T-cell (primary cell): ENCODE measurements at regions not wholly inside any gene's neighbourhood (a gene's known extent, or its start where the extent isn't known, plus 50 kb on each side); places are given as distances from the start of the nearest gene placed in this dataset.

Experiments
- ATAC-seq, 4 experiments: fragments of 200-7000 bp in 3 of 4; fragments of 150-1000 bp in 1 of 4; cut with Tn5 transposase; replicated peaks in 1 of 4; 1 replicate in 3 of 4; 2 replicates in 1 of 4; pipeline ENCODE4 v1.10.0; 2021; ENCODE audit warnings: moderate library complexity in 3 of 4, mild to moderate bottlenecking in 2 of 4, moderate number of reproducible peaks in 1 of 4
- CTCF ChIA-PET, 2 donors: fragments of 300-600 bp; sonication (Branson Sonifier 250); formaldehyde crosslinking; loops; one replicate each; lab custom pipeline; 2022; ENCODE audit warnings: antibody characterized with exemption in 2 of 2; lab: Charles Lee
- POLR2A ChIA-PET, 2 donors: fragments of 300-600 bp; sonication (Branson Sonifier 250); formaldehyde crosslinking; loops; one replicate each; lab custom pipeline; 2022; ENCODE audit warnings: antibody characterized with exemption in 2 of 2; lab: Charles Lee
- DNase-seq, 35 experiments: peaks; one replicate each; pipeline versions ENCODE4 v3.0.0 to v3.0.0-alpha.2; 2013 to 2023
- H3K27ac ChIP-seq: one replicate; pipeline ENCODE4 v1.5.1; 2013; ENCODE audit warnings: low read length
- H3K27me3 ChIP-seq, 2 experiments: replicated peaks in 1 of 2; 1 replicate in 1 of 2; 2 replicates in 1 of 2; pipeline versions ENCODE4 v1.6.1 to v1.7.0; 2013; ENCODE audit warnings: low read length in 1 of 2, mixed read lengths in 1 of 2; ENCODE audit not compliant: control insufficient read depth in 2 of 2, insufficient read depth in 2 of 2; ENCODE audit errors: extremely low read depth in 1 of 2
- H3K36me3 ChIP-seq, 2 donors: 1 replicate in 1 of 2; 2 replicates in 1 of 2; pipeline versions ENCODE4 v1.6.1 to v1.7.0; 2013; ENCODE audit warnings: low read length in 1 of 2; ENCODE audit not compliant: control insufficient read depth in 2 of 2, insufficient read depth in 1 of 2; ENCODE audit errors: extremely low read depth in 1 of 2
- H3K4me1 ChIP-seq, 2 experiments: 1 replicate in 1 of 2; 2 replicates in 1 of 2; pipeline versions ENCODE4 v1.6.1 to v1.7.0; 2013; ENCODE audit warnings: low read length in 2 of 2, mixed read lengths in 1 of 2; ENCODE audit not compliant: insufficient read depth in 2 of 2, control insufficient read depth in 1 of 2; ENCODE audit errors: extremely low read depth in 1 of 2
- H3K4me3 ChIP-seq, 2 donors: 1 replicate in 1 of 2; 2 replicates in 1 of 2; pipeline versions ENCODE4 v1.5.1 to v1.7.0; 2013; ENCODE audit warnings: mild to moderate bottlenecking in 2 of 2, low read length in 1 of 2, moderate library complexity in 1 of 2; ENCODE audit not compliant: control insufficient read depth in 1 of 2; ENCODE audit errors: extremely low read depth in 1 of 2
- H3K9me3 ChIP-seq: 2 replicates; pipeline ENCODE4 v1.7.0; 2013
- H3K27ac Mint-ChIP-seq, 2 donors: one replicate each; pipeline ENCODE4 v1.8.0; 2020 to 2021; ENCODE audit warnings: mild to moderate bottlenecking in 2 of 2, mixed read lengths in 2 of 2
- H3K27me3 Mint-ChIP-seq, 2 donors: one replicate each; pipeline ENCODE4 v1.8.0; 2021 to 2022; ENCODE audit warnings: mixed read lengths in 2 of 2
- H3K36me3 Mint-ChIP-seq: one replicate; pipeline ENCODE4 v1.8.0; 2021; ENCODE audit warnings: mixed read lengths
- H3K4me1 Mint-ChIP-seq, 3 donors: one replicate each; pipeline ENCODE4 v1.8.0; 2020 to 2022; ENCODE audit warnings: mixed read lengths in 3 of 3, mild to moderate bottlenecking in 1 of 3
- H3K4me3 Mint-ChIP-seq, 3 donors: one replicate each; pipeline ENCODE4 v1.8.0; 2020 to 2022; ENCODE audit warnings: mild to moderate bottlenecking in 3 of 3, mixed read lengths in 3 of 3, moderate library complexity in 3 of 3
- H3K9me3 Mint-ChIP-seq, 3 donors: one replicate each; pipeline ENCODE4 v1.8.0; 2020 to 2022; ENCODE audit warnings: mixed read lengths in 3 of 3
- WGBS: methylation state at CpG from one replicate; pipeline ENCODE4 v1.1.5; 2013; ENCODE audit warnings: missing lambda C conversion rate; ENCODE audit not compliant: insufficient coverage; 5-methylcytosine and 5-hydroxymethylcytosine counted together

GRCh38 chr5:67488885-67489284, 292.3 kb upstream of the CD180 start:
- WGBS: 100% methylated on average over 2 of the region's 4 CpGs

DNA sequence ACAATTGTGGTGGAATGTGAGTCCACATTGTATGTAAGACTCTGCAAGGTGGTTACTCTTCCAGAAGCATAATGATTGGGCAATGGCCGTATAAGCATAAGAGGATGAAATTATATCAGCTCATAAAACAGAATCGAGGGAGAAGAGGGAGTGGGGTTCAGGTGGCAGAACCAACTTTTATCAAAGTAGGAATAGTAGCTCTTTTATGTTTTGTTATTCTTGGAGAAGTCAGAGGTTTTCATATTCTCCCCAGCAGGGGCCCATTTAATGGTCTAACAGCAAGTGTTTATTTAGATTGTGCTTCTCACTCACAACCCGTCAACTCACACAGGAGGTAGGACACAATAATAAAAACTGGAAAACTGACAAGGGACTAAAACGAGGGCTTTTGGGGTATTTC, 291.3 kb upstream of the CD180 start:
- Histone ChIP-seq H3K4me1 (no peaks in the 10 kb centered on the region), H3K27ac (no peak overlapping the region), H3K36me3 (no peaks in the 10 kb centered on the region), H3K4me3 (no peak overlapping the region), H3K9me3 (no peaks in the 10 kb centered on the region), H3K27me3 (no peaks in the 10 kb centered on the region)
- DNase-seq: no peak
- Mint-ChIP-seq H3K4me3 (no peak overlapping the region), H3K27ac (no peak overlapping the region), H3K4me1 (no peaks in the 10 kb centered on the region), H3K9me3 (no peaks in the 10 kb centered on the region), H3K36me3 (no peaks in the 10 kb centered on the region), H3K27me3 (peaks cover 0 to 3% of the 10 kb centered on the region in 2 donors)
- ChIA-PET POLR2A (interaction anchor here (0.5 to 0.8 kb wide), 3 partner anchors 19 to 137 kb away, joined by 3 to 7 read pairs (median 3); no protein-coding TSS in a partner anchor), CTCF (no interaction called here)
- no peak for ATAC-seq
- 80% methylated on average over 1 of the region's 4 CpGs for WGBS

More at GRCh38 chr5:67488885-67489284, 292.3 kb upstream of the CD180 start:
- Mint-ChIP-seq H3K9me3 (no peaks in the 10 kb centered on the region), H3K27ac (no peak overlapping the region), H3K27me3 (no peaks in the 10 kb centered on the region), H3K4me3 (no peak overlapping the region), H3K36me3 (no peaks in the 10 kb centered on the region), H3K4me1 (peaks cover 0 to 5% (median 3%) of the 10 kb centered on the region in 3 donors)
- ChIA-PET CTCF (no interaction called here), POLR2A (no interaction called here)
- Histone ChIP-seq H3K4me1 (no peaks in the 10 kb centered on the region), H3K27me3 (no peaks in the 10 kb centered on the region), H3K36me3 (no peaks in the 10 kb centered on the region), H3K4me3 (no peak overlapping the region), H3K9me3 (no peaks in the 10 kb centered on the region), H3K27ac (no peak overlapping the region)
- no peak for ATAC-seq
- DNase-seq: no peak

GRCh38 chr5:67483453-67484030, 286.9 kb upstream of the CD180 start:
- Histone ChIP-seq H3K9me3 (no peaks in the 10 kb centered on the region), H3K36me3 (no peaks in the 10 kb centered on the region), H3K27me3 (no peaks in the 10 kb centered on the region), H3K4me3 (no peak overlapping the region), H3K4me1 (no peaks in the 10 kb centered on the region), H3K27ac (no peak overlapping the region)
- Mint-ChIP-seq H3K27ac (no peak overlapping the region), H3K4me3 (no peak overlapping the region), H3K4me1 (no peaks in the 10 kb centered on the region), H3K27me3 (peaks cover 4 to 7% of the 10 kb centered on the region in 2 donors), H3K36me3 (no peaks in the 10 kb centered on the region), H3K9me3 (no peaks in the 10 kb centered on the region)
- no CpG with 5 or more reads among the region's 2 CpGs for WGBS
- ChIA-PET POLR2A (no interaction called here), CTCF (interaction anchor here in 1 of 2 donors (0.6 kb wide), 1 partner anchor 921 kb away, joined by 4 read pairs; no protein-coding TSS in a partner anchor)
- DNase-seq (no peak), ATAC-seq (no peak)

- Histone ChIP-seq H3K27me3 (no peaks in the 10 kb centered on the region), H3K9me3 (no peaks in the 10 kb centered on the region), H3K27ac (no peak overlapping the region), H3K4me1 (no peaks in the 10 kb centered on the region), H3K4me3 (no peak overlapping the region), H3K36me3 (no peaks in the 10 kb centered on the region)
- DNase-seq (no peak), ATAC-seq (no peak)
- H3K9me3 Mint-ChIP-seq: no peaks in the 10 kb centered on the region
- H3K27ac Mint-ChIP-seq: no peak overlapping the region
- H3K4me1 Mint-ChIP-seq: peaks cover 0 to 11% (median 8%) of the 10 kb centered on the region in 3 donors
- WGBS: no CpG with 5 or more reads among the region's 1 CpG
- no peak overlapping the region for H3K4me3 Mint-ChIP-seq
- peaks cover 6 to 7% of the 10 kb centered on the region in 2 donors for H3K27me3 Mint-ChIP-seq
- peaks cover 2% of the 10 kb centered on the region for H3K36me3 Mint-ChIP-seq
- ChIA-PET CTCF (no interaction called here), POLR2A (no interaction called here)
These were observed 284.8 kb upstream of the CD180 start for GRCh38 chr5:67481362-67481761.

- H3K9me3 ChIP-seq: no peaks in the 10 kb centered on the region
- POLR2A ChIA-PET: no interaction called here
- no peak overlapping the region for H3K27ac ChIP-seq
- no peaks in the 10 kb centered on the region for H3K4me1 ChIP-seq
- peaks cover 2% of the 10 kb centered on the region for H3K36me3 Mint-ChIP-seq
- ATAC-seq (no peak), DNase-seq (no peak)
- H3K27me3 Mint-ChIP-seq: peaks cover 4 to 6% of the 10 kb centered on the region in 2 donors
- H3K4me1 Mint-ChIP-seq: peaks cover 0 to 13% (median 8%) of the 10 kb centered on the region in 3 donors
- H3K27me3 ChIP-seq: no peaks in the 10 kb centered on the region
- CTCF ChIA-PET: no interaction called here
- H3K36me3 ChIP-seq: no peaks in the 10 kb centered on the region
- 60% methylated on average over 1 of the region's 2 CpGs for WGBS
- H3K27ac Mint-ChIP-seq: no peak overlapping the region
- no peak overlapping the region for H3K4me3 Mint-ChIP-seq
- no peak overlapping the region for H3K4me3 ChIP-seq
- no peaks in the 10 kb centered on the region for H3K9me3 Mint-ChIP-seq
These were observed 281.7 kb upstream of the CD180 start for GRCh38 chr5:67478337-67478736.

GRCh38 chr5:67476995-67477394, 280.4 kb upstream of the CD180 start:
- Mint-ChIP-seq H3K9me3 (no peaks in the 10 kb centered on the region), H3K27me3 (peaks cover 4 to 6% of the 10 kb centered on the region in 2 donors), H3K4me1 (peaks cover 0 to 13% (median 8%) of the 10 kb centered on the region in 3 donors), H3K27ac (no peak overlapping the region), H3K36me3 (peaks cover 2% of the 10 kb centered on the region), H3K4me3 (no peak overlapping the region)
- no peak overlapping the region for H3K27ac ChIP-seq
- ChIA-PET CTCF (no interaction called here), POLR2A (no interaction called here)
- DNase-seq (no peak), ATAC-seq (no peak)
- no peak overlapping the region for H3K4me3 ChIP-seq
- no CpG with 5 or more reads among the region's 1 CpG for WGBS
- no peaks in the 10 kb centered on the region for H3K4me1 ChIP-seq
- no peaks in the 10 kb centered on the region for H3K9me3 ChIP-seq
- H3K27me3 ChIP-seq: no peaks in the 10 kb centered on the region
- H3K36me3 ChIP-seq: no peaks in the 10 kb centered on the region
